HCT116 (cell line): ENCODE measurements at regions not wholly inside any gene's neighbourhood (a gene's known extent, or its start where the extent isn't known, plus 50 kb on each side); places are given as distances from the start of the nearest gene placed in this dataset.

ENCODE experiments used
- CEBPB ChIP-seq: IDR thresholded peaks from 2 replicates; pipeline ENCODE4 v1.6.1; 2012; ENCODE audit warnings: low read depth
- EZH2 ChIP-seq: fragments of 200-600 bp; sonication (generic); IDR thresholded peaks from 2 replicates; pipeline ENCODE4 v1.6.1; 2017; ENCODE audit warnings: antibody characterized with exemption, mixed run types
- EZH2phosphoT487 ChIP-seq: fragments of 200-600 bp; IDR thresholded peaks from 2 replicates; pipeline ENCODE4 v1.6.1; 2018; ENCODE audit warnings: antibody characterized with exemption, borderline replicate concordance
- POLR2A ChIP-seq: IDR thresholded peaks from 2 replicates; pipeline ENCODE4 v1.7.0; 2011; ENCODE audit warnings: borderline replicate concordance; ENCODE audit not compliant: insufficient read depth, insufficient read length; ENCODE audit errors: extremely low read depth
- POLR2AphosphoS5 ChIP-seq: IDR thresholded peaks from 2 replicates; pipeline ENCODE4 v1.6.1; 2011; ENCODE audit warnings: mild to moderate bottlenecking, low read depth, low read length, moderate library complexity
- REST ChIP-seq: IDR thresholded peaks from 2 replicates; pipeline ENCODE4 v1.6.1; 2012; ENCODE audit warnings: low read depth
- SIN3A ChIP-seq: IDR thresholded peaks from 2 replicates; pipeline ENCODE4 v1.6.1; 2012; ENCODE audit warnings: low read depth
- SP1 ChIP-seq: IDR thresholded peaks from 2 replicates; pipeline ENCODE4 v1.6.1; 2012; ENCODE audit warnings: low read depth
- YY1 ChIP-seq: IDR thresholded peaks from 2 replicates; pipeline ENCODE4 v1.6.1; 2011; ENCODE audit warnings: low read length, low read depth, moderate library complexity, mild to moderate bottlenecking; ENCODE audit not compliant: insufficient replicate concordance; ENCODE audit errors: extremely low read depth
- ZFX ChIP-seq: fragments of 450-650 bp; IDR thresholded peaks from 2 replicates; pipeline ENCODE4 v1.6.1; 2017
- ZNF274 ChIP-seq: fragments of 200-500 bp; sonication (Bioruptor generic); IDR thresholded peaks from 2 replicates; pipeline ENCODE4 v1.6.1; 2014; ENCODE audit warnings: mild to moderate bottlenecking, low read depth, low read length, inconsistent platforms
- TF ChIP-seq, protein P1 (sequence below), 3 experiments: fragments of 200-600 bp in 1 of 3; sonication (generic) in 1 of 3; IDR thresholded peaks in 2 of 3; conservative IDR thresholded peaks in 1 of 3; 2 replicates each; pipeline ENCODE4 v1.5.1; 2012 to 2017; ENCODE audit warnings: low read depth in 2 of 3, low read length in 2 of 3, antibody characterized with exemption in 1 of 3, borderline replicate concordance in 1 of 3, control low read depth in 1 of 3, mild to moderate bottlenecking in 1 of 3, mixed read lengths in 1 of 3, mixed run types in 1 of 3, moderate library complexity in 1 of 3; ENCODE audit not compliant: insufficient read depth in 1 of 3
- TF ChIP-seq, protein P2 (sequence below): IDR thresholded peaks from 2 replicates; pipeline ENCODE4 v1.6.1; 2012

- TF ChIP-seq REST (no peak), YY1 (no peak), POLR2A (no peak), EZH2phosphoT487 (no peak), POLR2AphosphoS5 (no peak), CEBPB (no peak), SIN3A (no peak), ZNF274 (no peak), EZH2 (no peak), SP1 (no peak), ZFX (no peak)
- TF ChIP-seq, protein P1, sequence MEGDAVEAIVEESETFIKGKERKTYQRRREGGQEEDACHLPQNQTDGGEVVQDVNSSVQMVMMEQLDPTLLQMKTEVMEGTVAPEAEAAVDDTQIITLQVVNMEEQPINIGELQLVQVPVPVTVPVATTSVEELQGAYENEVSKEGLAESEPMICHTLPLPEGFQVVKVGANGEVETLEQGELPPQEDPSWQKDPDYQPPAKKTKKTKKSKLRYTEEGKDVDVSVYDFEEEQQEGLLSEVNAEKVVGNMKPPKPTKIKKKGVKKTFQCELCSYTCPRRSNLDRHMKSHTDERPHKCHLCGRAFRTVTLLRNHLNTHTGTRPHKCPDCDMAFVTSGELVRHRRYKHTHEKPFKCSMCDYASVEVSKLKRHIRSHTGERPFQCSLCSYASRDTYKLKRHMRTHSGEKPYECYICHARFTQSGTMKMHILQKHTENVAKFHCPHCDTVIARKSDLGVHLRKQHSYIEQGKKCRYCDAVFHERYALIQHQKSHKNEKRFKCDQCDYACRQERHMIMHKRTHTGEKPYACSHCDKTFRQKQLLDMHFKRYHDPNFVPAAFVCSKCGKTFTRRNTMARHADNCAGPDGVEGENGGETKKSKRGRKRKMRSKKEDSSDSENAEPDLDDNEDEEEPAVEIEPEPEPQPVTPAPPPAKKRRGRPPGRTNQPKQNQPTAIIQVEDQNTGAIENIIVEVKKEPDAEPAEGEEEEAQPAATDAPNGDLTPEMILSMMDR (IDR thresholded peaks at IDR 0.05 in 2 of 3, conservative IDR thresholded peaks at IDR 0.05 in 1 of 3; ENCODE audit: borderline replicate concordance in 1 of 3, insufficient read depth in 1 of 3, low read depth in 2 of 3, low read length in 2 of 3), result no peak
- TF ChIP-seq, protein P2, sequence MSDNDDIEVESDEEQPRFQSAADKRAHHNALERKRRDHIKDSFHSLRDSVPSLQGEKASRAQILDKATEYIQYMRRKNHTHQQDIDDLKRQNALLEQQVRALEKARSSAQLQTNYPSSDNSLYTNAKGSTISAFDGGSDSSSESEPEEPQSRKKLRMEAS, result no peak
These were observed 333.8 kb upstream of the AKR1E2 start for GRCh38 chr10:4492202-4492601.
